Astrocyte of the spinal cord (primary cell): ENCODE measurements at regions not wholly inside any gene's neighbourhood (a gene's known extent, or its start where the extent isn't known, plus 50 kb on each side); places are given as distances from the start of the nearest gene placed in this dataset.

Source experiments
- DNase-seq: peaks from one replicate; pipeline ENCODE4 v3.0.0; 2011; ENCODE audit warnings: low read depth, low spot score
- H3K4me3 ChIP-seq: 2 replicates; pipeline ENCODE4 v1.5.1; 2011; ENCODE audit warnings: low read depth, mild to moderate bottlenecking, low read length, moderate library complexity
- in situ Hi-C: cut with HindIII; loops from 2 replicates; pipeline ENCODE4 v1.10.0; 2017; ENCODE audit warnings: low sequenced_read_pairs
- TF ChIP-seq, protein P1 (sequence below): IDR thresholded peaks from 2 replicates; pipeline ENCODE4 v1.5.1; 2012; ENCODE audit warnings: low read depth, mild to moderate bottlenecking, low read length, inconsistent platforms

DNA sequence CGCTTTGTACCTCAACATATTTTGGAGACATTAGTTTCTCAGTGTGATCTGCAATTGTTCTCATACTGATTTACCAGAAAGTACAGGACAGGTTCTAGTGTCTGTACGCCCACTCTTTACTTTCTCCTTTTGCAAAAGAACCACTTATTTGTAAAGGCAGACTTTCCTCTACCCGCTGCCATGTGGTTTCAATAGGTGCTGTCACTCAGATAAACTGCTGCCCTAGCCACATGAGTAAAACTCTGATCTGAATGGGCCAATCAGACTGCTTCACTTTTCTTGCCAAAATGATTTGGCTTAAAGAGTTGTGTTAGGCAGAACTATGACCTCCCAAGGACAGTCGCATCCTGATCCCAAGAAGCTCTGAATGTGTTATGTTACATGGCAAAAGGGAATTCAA lies 984.6 kb upstream of the NR2F2 start:
- no peak for DNase-seq
- TF ChIP-seq, protein P1, sequence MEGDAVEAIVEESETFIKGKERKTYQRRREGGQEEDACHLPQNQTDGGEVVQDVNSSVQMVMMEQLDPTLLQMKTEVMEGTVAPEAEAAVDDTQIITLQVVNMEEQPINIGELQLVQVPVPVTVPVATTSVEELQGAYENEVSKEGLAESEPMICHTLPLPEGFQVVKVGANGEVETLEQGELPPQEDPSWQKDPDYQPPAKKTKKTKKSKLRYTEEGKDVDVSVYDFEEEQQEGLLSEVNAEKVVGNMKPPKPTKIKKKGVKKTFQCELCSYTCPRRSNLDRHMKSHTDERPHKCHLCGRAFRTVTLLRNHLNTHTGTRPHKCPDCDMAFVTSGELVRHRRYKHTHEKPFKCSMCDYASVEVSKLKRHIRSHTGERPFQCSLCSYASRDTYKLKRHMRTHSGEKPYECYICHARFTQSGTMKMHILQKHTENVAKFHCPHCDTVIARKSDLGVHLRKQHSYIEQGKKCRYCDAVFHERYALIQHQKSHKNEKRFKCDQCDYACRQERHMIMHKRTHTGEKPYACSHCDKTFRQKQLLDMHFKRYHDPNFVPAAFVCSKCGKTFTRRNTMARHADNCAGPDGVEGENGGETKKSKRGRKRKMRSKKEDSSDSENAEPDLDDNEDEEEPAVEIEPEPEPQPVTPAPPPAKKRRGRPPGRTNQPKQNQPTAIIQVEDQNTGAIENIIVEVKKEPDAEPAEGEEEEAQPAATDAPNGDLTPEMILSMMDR: no peak
- H3K4me3 ChIP-seq: no peak overlapping the region
- in situ Hi-C loops: no loop called here

DNA sequence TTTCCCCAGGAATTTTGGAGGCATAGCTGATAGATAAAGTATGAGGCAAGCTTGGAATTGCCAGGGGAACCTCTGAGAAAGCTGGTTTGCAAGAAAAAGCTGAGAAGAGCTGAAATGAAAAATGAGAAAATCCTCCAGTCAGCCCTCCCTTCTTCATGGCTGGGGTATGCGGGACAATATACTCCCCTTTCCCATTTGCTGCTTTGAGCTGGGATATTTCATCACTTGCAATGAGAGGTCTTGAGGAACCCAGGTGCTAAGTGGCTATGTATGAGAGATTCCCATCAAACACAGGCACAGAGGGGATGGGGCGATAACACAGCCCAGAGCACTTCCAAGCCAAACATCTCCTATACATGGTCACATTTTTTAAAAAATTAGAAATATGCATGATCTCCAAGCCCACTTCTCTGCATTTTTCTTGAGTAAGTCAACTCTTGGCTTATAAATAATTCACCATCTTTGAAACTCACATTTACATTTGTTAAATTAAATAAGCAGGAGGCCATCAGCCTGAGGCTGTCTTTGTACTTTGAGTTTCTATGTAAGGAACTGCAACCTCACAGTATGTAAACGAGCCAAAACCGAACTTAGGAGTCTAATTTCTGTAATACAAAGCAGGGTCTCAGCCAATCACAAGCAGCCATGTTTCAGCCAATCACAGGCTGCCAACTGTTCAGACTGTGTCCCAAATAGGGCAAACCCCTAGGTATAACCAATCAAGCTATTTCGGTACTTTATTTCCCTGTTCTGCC lies 983.6 kb upstream of the NR2F2 start:
- in situ Hi-C loops: no loop called here
- TF ChIP-seq, protein P1: no peak
- no peak for DNase-seq
- H3K4me3 ChIP-seq: no peak overlapping the region

DNA sequence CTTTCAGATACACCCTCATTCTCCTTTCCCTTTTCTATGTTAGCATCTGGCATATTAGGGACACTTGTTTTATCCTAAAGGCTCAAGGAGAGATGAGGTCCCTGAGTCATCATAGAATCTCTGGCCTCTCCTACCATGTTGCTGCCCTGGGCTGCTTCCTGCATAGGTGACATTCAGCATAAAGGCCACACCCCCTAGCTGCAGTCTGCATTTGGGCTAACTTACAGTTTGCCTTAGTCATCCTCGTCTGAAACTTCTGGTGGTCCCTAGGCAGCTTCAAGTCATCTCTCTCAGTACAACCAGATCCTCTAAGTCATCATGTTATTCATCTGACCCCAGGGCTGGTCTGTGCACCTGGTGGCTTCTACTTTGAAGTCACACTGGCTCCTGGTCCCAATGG lies 982.7 kb upstream of the NR2F2 start:
- TF ChIP-seq, protein P1: no peak
- DNase-seq: no peak
- in situ Hi-C loops: no loop called here
- H3K4me3 ChIP-seq: no peak overlapping the region

DNA sequence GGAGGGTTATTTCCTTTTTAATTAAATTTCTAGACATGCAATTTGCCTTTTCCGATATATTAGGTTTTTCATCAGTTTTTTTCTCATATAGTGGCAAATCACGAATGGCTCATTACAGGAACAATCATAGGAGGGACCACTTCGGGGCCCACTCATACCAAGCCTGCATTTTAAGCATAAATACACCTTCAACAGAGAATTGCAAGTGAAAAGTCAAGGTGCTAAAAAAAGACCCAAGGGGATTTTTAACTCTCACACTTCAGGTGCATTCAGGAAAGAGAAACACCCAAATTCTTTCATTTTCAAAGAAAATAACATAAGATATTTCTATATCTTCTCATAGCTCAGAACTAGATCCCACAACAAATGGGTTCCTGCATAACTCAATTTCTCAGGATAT lies 979.6 kb upstream of the NR2F2 start:
- in situ Hi-C loops: no loop called here
- TF ChIP-seq, protein P1: no peak
- no peak overlapping the region for H3K4me3 ChIP-seq
- no peak for DNase-seq

DNA sequence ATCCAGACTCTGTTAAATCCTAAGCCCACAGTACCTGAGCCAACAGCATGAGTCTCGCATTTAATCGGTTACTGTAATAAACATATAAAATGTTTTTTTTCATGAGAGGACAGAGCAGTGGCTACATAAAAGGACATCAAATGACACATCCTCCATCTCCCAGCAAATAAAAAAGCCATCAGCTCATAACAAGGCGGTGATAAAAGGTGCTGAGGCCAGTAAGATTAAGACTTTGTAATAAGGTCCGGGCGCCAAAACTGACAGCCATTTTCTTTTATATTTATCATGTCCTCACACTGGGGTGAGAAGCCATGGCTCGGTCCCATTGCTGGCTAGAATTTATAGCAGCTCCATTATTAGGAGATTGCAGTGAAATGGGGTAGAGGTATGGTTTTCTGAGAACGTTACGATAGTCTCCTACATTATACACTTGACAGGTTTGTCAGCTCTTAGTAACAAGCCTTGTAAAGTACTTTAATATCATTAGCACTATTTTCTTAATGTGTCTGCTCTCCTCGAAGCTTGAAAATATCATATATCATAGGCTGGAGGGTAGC lies 977.8 kb upstream of the NR2F2 start:
- TF ChIP-seq, protein P1: no peak
- in situ Hi-C loops: no loop called here
- no peak for DNase-seq
- H3K4me3 ChIP-seq: no peak overlapping the region

DNA sequence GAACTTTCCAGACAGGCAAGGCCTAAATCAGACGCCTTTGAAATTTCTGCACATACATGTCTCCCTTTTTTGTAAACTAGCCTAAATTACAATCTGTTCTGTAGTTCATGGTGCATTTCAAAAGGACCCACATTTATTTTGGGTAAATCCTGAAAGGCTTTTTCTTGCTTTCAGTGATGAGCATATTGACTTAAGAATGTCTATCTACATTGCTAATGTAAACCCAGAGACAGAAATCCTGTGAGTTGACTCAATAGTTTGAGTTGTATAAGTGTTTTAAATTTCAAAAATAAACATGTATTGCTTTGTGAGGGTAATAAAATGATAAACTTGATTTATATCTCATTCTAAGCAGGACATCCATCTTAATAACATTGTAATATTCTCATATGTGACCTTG lies 977.0 kb upstream of the NR2F2 start:
- DNase-seq: no peak
- no peak overlapping the region for H3K4me3 ChIP-seq
- TF ChIP-seq, protein P1: no peak
- in situ Hi-C loops: no loop called here
